GM18517 (cell line): ENCODE measurements at regions not wholly inside any gene's neighbourhood (a gene's known extent, or its start where the extent isn't known, plus 50 kb on each side); places are given as distances from the start of the nearest gene placed in this dataset.
A peak's percentile ranks its signal among the peaks of the same experiment; 100 is the strongest.
"Not testable (repeated sequence)": the region's sequence is repeated elsewhere in the genome, so short reads cannot be mapped to it uniquely, and the experiment has no call there.

ENCODE experiments used
- ATAC-seq: cut with Tn5 transposase; IDR thresholded peaks from one replicate; pipeline ENCODE4 v1.9.1; 2021; ENCODE audit warnings: mild to moderate bottlenecking, moderate library complexity; ENCODE audit not compliant: unreplicated experiment

GRCh38 chr2:175304541-175304940 lies 123.0 kb upstream of the ATP5MC3 start:
- ATAC-seq, result no peak

GRCh38 chr2:175293776-175294175 lies 112.3 kb upstream of the ATP5MC3 start:
- no peak for ATAC-seq

GRCh38 chr2:175293195-175293594 lies 111.7 kb upstream of the ATP5MC3 start:
- ATAC-seq, result no peak

GRCh38 chr2:175282886-175283285 lies 101.4 kb upstream of the ATP5MC3 start:
- no peak for ATAC-seq

GRCh38 chr2:175282300-175282699 lies 100.8 kb upstream of the ATP5MC3 start:
- peak; percentile 80 for ATAC-seq

- ATAC-seq, result no peak
Measured at GRCh38 chr2:175277772-175278171, 96.3 kb upstream of the ATP5MC3 start.

GRCh38 chr2:175275539-175275938 lies 94.0 kb upstream of the ATP5MC3 start:
- no peak for ATAC-seq

- no peak for ATAC-seq
Measured at GRCh38 chr2:175259164-175259563, 77.7 kb upstream of the ATP5MC3 start.

- ATAC-seq, result no peak
Measured at GRCh38 chr2:175256806-175257585, 75.5 kb upstream of the ATP5MC3 start.

- ATAC-seq, result not testable (repeated sequence)
Measured at GRCh38 chr2:175256391-175256790, 74.9 kb upstream of the ATP5MC3 start.

- no peak for ATAC-seq
Measured at GRCh38 chr2:175253871-175254270, 72.4 kb upstream of the ATP5MC3 start.

GRCh38 chr2:175251425-175252041 lies 70.0 kb upstream of the ATP5MC3 start:
- no peak for ATAC-seq

- ATAC-seq, result no peak
Measured at GRCh38 chr2:175247159-175247558, 65.6 kb upstream of the ATP5MC3 start.

- no peak for ATAC-seq
Measured at GRCh38 chr2:175244697-175245096, 63.2 kb upstream of the ATP5MC3 start.

GRCh38 chr2:175241691-175242090 lies 60.2 kb upstream of the ATP5MC3 start:
- ATAC-seq, result no peak

GRCh38 chr2:175240033-175240432 lies 58.5 kb upstream of the ATP5MC3 start:
- not testable (repeated sequence) for ATAC-seq

- no peak for ATAC-seq
Measured at GRCh38 chr2:175236930-175237329, 55.4 kb upstream of the ATP5MC3 start.

GRCh38 chr2:175234650-175235049 lies 53.1 kb upstream of the ATP5MC3 start:
- ATAC-seq, result no peak

GRCh38 chr2:175234153-175234552 lies 52.6 kb upstream of the ATP5MC3 start:
- no peak for ATAC-seq

GRCh38 chr2:175233135-175233719 lies 51.7 kb upstream of the ATP5MC3 start:
- no peak for ATAC-seq
